H9 (cell line): ENCODE measurements at regions not wholly inside any gene's neighbourhood (a gene's known extent, or its start where the extent isn't known, plus 50 kb on each side); places are given as distances from the start of the nearest gene placed in this dataset.

Experiments
- DNase-seq: peaks from one replicate; pipeline ENCODE4 v3.0.0-alpha.2; 2017
- H2AFZ ChIP-seq: one replicate; pipeline ENCODE4 v1.6.1; 2013; ENCODE audit warnings: mild to moderate bottlenecking, low read length, control low read depth, moderate library complexity
- H2AK5ac ChIP-seq: 2 replicates; pipeline ENCODE4 v1.6.1; 2013; ENCODE audit warnings: low read length, control low read depth, mixed read lengths; ENCODE audit not compliant: insufficient read length
- H2BK120ac ChIP-seq: one replicate; pipeline ENCODE4 v1.6.1; 2013; ENCODE audit warnings: low read depth, mild to moderate bottlenecking, low read length, control low read depth, inconsistent platforms; ENCODE audit not compliant: poor library complexity, severe bottlenecking
- H2BK12ac ChIP-seq: 2 replicates; pipeline ENCODE4 v1.6.1; 2013; ENCODE audit warnings: low read length, control low read depth, mixed read lengths, low read depth; ENCODE audit not compliant: insufficient read length
- H2BK15ac ChIP-seq: 2 replicates; pipeline ENCODE4 v1.6.1; 2013; ENCODE audit warnings: low read depth, low read length, control low read depth
- H2BK20ac ChIP-seq: one replicate; pipeline ENCODE4 v1.6.1; 2013; ENCODE audit warnings: low read depth, mild to moderate bottlenecking, low read length, control low read depth, inconsistent platforms; ENCODE audit not compliant: poor library complexity, severe bottlenecking
- H2BK5ac ChIP-seq: 2 replicates; pipeline ENCODE4 v1.6.1; 2013; ENCODE audit warnings: low read length, control low read depth, mixed read lengths; ENCODE audit not compliant: insufficient read length
- H3K14ac ChIP-seq: 2 replicates; pipeline ENCODE4 v1.6.1; 2013; ENCODE audit warnings: low read length, control low read depth; ENCODE audit not compliant: insufficient read depth
- H3K18ac ChIP-seq: 2 replicates; pipeline ENCODE4 v1.6.1; 2013; ENCODE audit warnings: low read depth, mild to moderate bottlenecking, mixed read lengths, low read length, control low read depth; ENCODE audit not compliant: insufficient read length
- H3K23ac ChIP-seq: 2 replicates; pipeline ENCODE4 v1.6.1; 2013; ENCODE audit warnings: low read length, control low read depth, mixed read lengths, low read depth; ENCODE audit not compliant: insufficient read length
- H3K23me2 ChIP-seq: 2 replicates; pipeline ENCODE4 v1.6.1; 2013; ENCODE audit warnings: low read depth, mild to moderate bottlenecking, mixed read lengths, low read length, control low read depth; ENCODE audit not compliant: insufficient read length, poor library complexity, severe bottlenecking
- H3K27ac ChIP-seq: 2 replicates; pipeline ENCODE4 v1.5.1; 2013; ENCODE audit warnings: low read length, control low read depth, mixed read lengths, low read depth; ENCODE audit not compliant: insufficient read length
- H3K27me3 ChIP-seq: 2 replicates; pipeline ENCODE4 v1.6.1; 2013; ENCODE audit warnings: low read length, control low read depth, inconsistent platforms; ENCODE audit not compliant: insufficient read depth
- H3K4ac ChIP-seq: 2 replicates; pipeline ENCODE4 v1.6.1; 2013; ENCODE audit warnings: low read depth, mild to moderate bottlenecking, control low read depth, inconsistent platforms, low read length, moderate library complexity
- H3K4me1 ChIP-seq: 2 replicates; pipeline ENCODE4 v1.6.1; 2013; ENCODE audit warnings: low read length, control low read depth, inconsistent platforms; ENCODE audit not compliant: insufficient read depth
- H3K4me2 ChIP-seq: 2 replicates; pipeline ENCODE4 v1.6.1; 2013; ENCODE audit warnings: low read length, control low read depth, mixed read lengths; ENCODE audit not compliant: insufficient read length, insufficient read depth
- H3K56ac ChIP-seq: 2 replicates; pipeline ENCODE4 v1.6.1; 2013; ENCODE audit warnings: low read depth, mild to moderate bottlenecking, mixed read lengths, low read length, control low read depth; ENCODE audit not compliant: insufficient read length
- H3K79me1 ChIP-seq: 2 replicates; pipeline ENCODE4 v1.6.1; 2013; ENCODE audit warnings: low read depth, mild to moderate bottlenecking, moderate library complexity, low read length, control low read depth, inconsistent platforms; ENCODE audit not compliant: insufficient read depth, poor library complexity, severe bottlenecking
- H3K79me2 ChIP-seq: 2 replicates; pipeline ENCODE4 v1.6.1; 2013; ENCODE audit warnings: low read length, control low read depth, inconsistent platforms; ENCODE audit not compliant: insufficient read depth
- H3K9ac ChIP-seq: 2 replicates; pipeline ENCODE4 v1.6.1; 2013; ENCODE audit warnings: low read length, control low read depth, mixed read lengths; ENCODE audit not compliant: insufficient read length; ENCODE audit errors: extremely low read depth
- H3K9me3 ChIP-seq: one replicate; pipeline ENCODE4 v1.6.1; 2013; ENCODE audit warnings: low read depth, low read length, inconsistent platforms; ENCODE audit not compliant: control insufficient read depth
- H3T11ph ChIP-seq: one replicate; pipeline ENCODE4 v1.6.1; 2013; ENCODE audit warnings: mild to moderate bottlenecking, low read length, control low read depth, inconsistent platforms
- H4K20me1 ChIP-seq: one replicate; pipeline ENCODE4 v1.6.1; 2013; ENCODE audit not compliant: control insufficient read depth, insufficient read length, insufficient read depth
- H4K5ac ChIP-seq: 2 replicates; pipeline ENCODE4 v1.6.1; 2013; ENCODE audit warnings: low read depth, mild to moderate bottlenecking, mixed read lengths, low read length, control low read depth; ENCODE audit not compliant: insufficient read length
- H4K8ac ChIP-seq: replicated peaks from 2 replicates; pipeline ENCODE4 v1.6.1; 2013; ENCODE audit warnings: low read length, control low read depth, mixed read lengths, low read depth; ENCODE audit not compliant: insufficient read length
- H4K91ac ChIP-seq: 2 replicates; pipeline ENCODE4 v1.6.1; 2013; ENCODE audit warnings: low read depth, mild to moderate bottlenecking, moderate library complexity, mixed read lengths, low read length, control low read depth; ENCODE audit not compliant: insufficient read length
- H3K27ac Mint-ChIP-seq, 3 experiments: 2 replicates in 2 of 3; 3 replicates in 1 of 3; pipeline ENCODE4 v1.8.0; 2020 to 2021; ENCODE audit warnings: mixed read lengths in 3 of 3, mild to moderate bottlenecking in 1 of 3, moderate library complexity in 1 of 3
- H3K27me3 Mint-ChIP-seq: 2 replicates; pipeline ENCODE4 v1.8.0; 2021; ENCODE audit warnings: low read depth, mild to moderate bottlenecking, moderate library complexity, mixed read lengths
- H3K36me3 Mint-ChIP-seq, 3 experiments: 2 replicates in 2 of 3; 3 replicates in 1 of 3; pipeline ENCODE4 v1.8.0; 2020 to 2021; ENCODE audit warnings: low read depth in 3 of 3, mixed read lengths in 3 of 3; ENCODE audit not compliant: insufficient read depth in 1 of 3
- H3K4me1 Mint-ChIP-seq, 2 experiments: 2 replicates each; pipeline ENCODE4 v1.8.0; 2020; ENCODE audit warnings: mixed read lengths in 2 of 2
- H3K4me3 Mint-ChIP-seq, 2 experiments: 2 replicates in 1 of 2; 3 replicates in 1 of 2; pipeline ENCODE4 v1.8.0; 2020 to 2021; ENCODE audit warnings: mild to moderate bottlenecking in 2 of 2, mixed read lengths in 2 of 2, moderate library complexity in 1 of 2
- H3K9me3 Mint-ChIP-seq, 2 experiments: 2 replicates in 1 of 2; 3 replicates in 1 of 2; pipeline ENCODE4 v1.8.0; 2020; ENCODE audit warnings: mild to moderate bottlenecking in 2 of 2, mixed read lengths in 2 of 2, moderate library complexity in 1 of 2
- CTCF ChIP-seq: fragments of 200-600 bp; sonication (generic); conservative IDR thresholded peaks from 3 replicates; pipeline ENCODE4 v1.8.0; 2021; ENCODE audit warnings: antibody characterized with exemption, mild to moderate bottlenecking
- WGBS: extraction: QIAGEN DNeasy Blood & Tissue Kit; methylation state at CpG from one replicate; pipeline ENCODE4 v1.1.7; 2013; ENCODE audit warnings: missing lambda C conversion rate, low lambda C conversion rate, mixed read lengths; ENCODE audit not compliant: insufficient read length; ENCODE audit errors: extremely low coverage; 5-methylcytosine and 5-hydroxymethylcytosine counted together

GRCh38 chr11:11206484-11206883 lies 146.6 kb downstream of the CSNK2A3 start:
- Mint-ChIP-seq H3K4me1 (no peaks in the 10 kb centered on the region), H3K36me3 (peaks cover 2 to 5% (median 3%) of the 10 kb centered on the region in 3 experiments; a peak in 3 of 7 replicates), H3K27ac (no peak overlapping the region), H3K27me3 (no peaks in the 10 kb centered on the region), H3K4me3 (no peak overlapping the region), H3K9me3 (peaks cover 16 to 24% of the 10 kb centered on the region in 2 experiments)
- DNase-seq, result no peak
- H2BK20ac ChIP-seq, result no peak overlapping the region
- no peaks in the 10 kb centered on the region for H3K23me2 ChIP-seq
- H3K4ac ChIP-seq, result no peak overlapping the region
- no peak overlapping the region for H4K5ac ChIP-seq
- no peak overlapping the region for H2AK5ac ChIP-seq
- no peak overlapping the region for H3K23ac ChIP-seq
- H3K4me2 ChIP-seq, result no peak overlapping the region
- H3K27ac ChIP-seq, result no peak overlapping the region
- no peak overlapping the region for H2BK12ac ChIP-seq
- no peak overlapping the region for H2BK15ac ChIP-seq
- no peaks in the 10 kb centered on the region for H3K9me3 ChIP-seq
- H2BK120ac ChIP-seq, result no peak overlapping the region
- no peaks in the 10 kb centered on the region for H4K20me1 ChIP-seq
- H2AFZ ChIP-seq, result no peak overlapping the region
- H3K27me3 ChIP-seq, result no peaks in the 10 kb centered on the region
- H3T11ph ChIP-seq, result no peak overlapping the region
- no peaks in the 10 kb centered on the region for H3K79me2 ChIP-seq
- no peak overlapping the region for H3K56ac ChIP-seq
- WGBS, result no CpG with 5 or more reads among the region's 7 CpGs
- no peak overlapping the region for H4K8ac ChIP-seq
- H2BK5ac ChIP-seq, result no peak overlapping the region
- no peak overlapping the region for H3K18ac ChIP-seq
- H3K4me1 ChIP-seq, result no peaks in the 10 kb centered on the region
- H3K14ac ChIP-seq, result no peak overlapping the region
- no peak for TF ChIP-seq CTCF
- H4K91ac ChIP-seq, result no peak overlapping the region
- H3K9ac ChIP-seq, result no peak overlapping the region
- H3K79me1 ChIP-seq, result no peaks in the 10 kb centered on the region
